H9 (cell line): ENCODE measurements at regions not wholly inside any gene's neighbourhood (a gene's known extent, or its start where the extent isn't known, plus 50 kb on each side); places are given as distances from the start of the nearest gene placed in this dataset.

ENCODE experiments used
- DNase-seq: peaks from one replicate; pipeline ENCODE4 v3.0.0-alpha.2; 2017
- H2AFZ ChIP-seq: one replicate; pipeline ENCODE4 v1.6.1; 2013; ENCODE audit warnings: mild to moderate bottlenecking, low read length, control low read depth, moderate library complexity
- H2AK5ac ChIP-seq: 2 replicates; pipeline ENCODE4 v1.6.1; 2013; ENCODE audit warnings: low read length, control low read depth, mixed read lengths; ENCODE audit not compliant: insufficient read length
- H2BK120ac ChIP-seq: one replicate; pipeline ENCODE4 v1.6.1; 2013; ENCODE audit warnings: low read depth, mild to moderate bottlenecking, low read length, control low read depth, inconsistent platforms; ENCODE audit not compliant: poor library complexity, severe bottlenecking
- H2BK12ac ChIP-seq: 2 replicates; pipeline ENCODE4 v1.6.1; 2013; ENCODE audit warnings: low read length, control low read depth, mixed read lengths, low read depth; ENCODE audit not compliant: insufficient read length
- H2BK15ac ChIP-seq: 2 replicates; pipeline ENCODE4 v1.6.1; 2013; ENCODE audit warnings: low read depth, low read length, control low read depth
- H2BK20ac ChIP-seq: one replicate; pipeline ENCODE4 v1.6.1; 2013; ENCODE audit warnings: low read depth, mild to moderate bottlenecking, low read length, control low read depth, inconsistent platforms; ENCODE audit not compliant: poor library complexity, severe bottlenecking
- H2BK5ac ChIP-seq: 2 replicates; pipeline ENCODE4 v1.6.1; 2013; ENCODE audit warnings: low read length, control low read depth, mixed read lengths; ENCODE audit not compliant: insufficient read length
- H3K14ac ChIP-seq: 2 replicates; pipeline ENCODE4 v1.6.1; 2013; ENCODE audit warnings: low read length, control low read depth; ENCODE audit not compliant: insufficient read depth
- H3K18ac ChIP-seq: 2 replicates; pipeline ENCODE4 v1.6.1; 2013; ENCODE audit warnings: low read depth, mild to moderate bottlenecking, mixed read lengths, low read length, control low read depth; ENCODE audit not compliant: insufficient read length
- H3K23ac ChIP-seq: 2 replicates; pipeline ENCODE4 v1.6.1; 2013; ENCODE audit warnings: low read length, control low read depth, mixed read lengths, low read depth; ENCODE audit not compliant: insufficient read length
- H3K23me2 ChIP-seq: 2 replicates; pipeline ENCODE4 v1.6.1; 2013; ENCODE audit warnings: low read depth, mild to moderate bottlenecking, mixed read lengths, low read length, control low read depth; ENCODE audit not compliant: insufficient read length, poor library complexity, severe bottlenecking
- H3K27ac ChIP-seq: 2 replicates; pipeline ENCODE4 v1.5.1; 2013; ENCODE audit warnings: low read length, control low read depth, mixed read lengths, low read depth; ENCODE audit not compliant: insufficient read length
- H3K27me3 ChIP-seq: 2 replicates; pipeline ENCODE4 v1.6.1; 2013; ENCODE audit warnings: low read length, control low read depth, inconsistent platforms; ENCODE audit not compliant: insufficient read depth
- H3K4ac ChIP-seq: 2 replicates; pipeline ENCODE4 v1.6.1; 2013; ENCODE audit warnings: low read depth, mild to moderate bottlenecking, control low read depth, inconsistent platforms, low read length, moderate library complexity
- H3K4me1 ChIP-seq: 2 replicates; pipeline ENCODE4 v1.6.1; 2013; ENCODE audit warnings: low read length, control low read depth, inconsistent platforms; ENCODE audit not compliant: insufficient read depth
- H3K4me2 ChIP-seq: 2 replicates; pipeline ENCODE4 v1.6.1; 2013; ENCODE audit warnings: low read length, control low read depth, mixed read lengths; ENCODE audit not compliant: insufficient read length, insufficient read depth
- H3K56ac ChIP-seq: 2 replicates; pipeline ENCODE4 v1.6.1; 2013; ENCODE audit warnings: low read depth, mild to moderate bottlenecking, mixed read lengths, low read length, control low read depth; ENCODE audit not compliant: insufficient read length
- H3K79me1 ChIP-seq: 2 replicates; pipeline ENCODE4 v1.6.1; 2013; ENCODE audit warnings: low read depth, mild to moderate bottlenecking, moderate library complexity, low read length, control low read depth, inconsistent platforms; ENCODE audit not compliant: insufficient read depth, poor library complexity, severe bottlenecking
- H3K79me2 ChIP-seq: 2 replicates; pipeline ENCODE4 v1.6.1; 2013; ENCODE audit warnings: low read length, control low read depth, inconsistent platforms; ENCODE audit not compliant: insufficient read depth
- H3K9ac ChIP-seq: 2 replicates; pipeline ENCODE4 v1.6.1; 2013; ENCODE audit warnings: low read length, control low read depth, mixed read lengths; ENCODE audit not compliant: insufficient read length; ENCODE audit errors: extremely low read depth
- H3K9me3 ChIP-seq: one replicate; pipeline ENCODE4 v1.6.1; 2013; ENCODE audit warnings: low read depth, low read length, inconsistent platforms; ENCODE audit not compliant: control insufficient read depth
- H3T11ph ChIP-seq: one replicate; pipeline ENCODE4 v1.6.1; 2013; ENCODE audit warnings: mild to moderate bottlenecking, low read length, control low read depth, inconsistent platforms
- H4K20me1 ChIP-seq: one replicate; pipeline ENCODE4 v1.6.1; 2013; ENCODE audit not compliant: control insufficient read depth, insufficient read length, insufficient read depth
- H4K5ac ChIP-seq: 2 replicates; pipeline ENCODE4 v1.6.1; 2013; ENCODE audit warnings: low read depth, mild to moderate bottlenecking, mixed read lengths, low read length, control low read depth; ENCODE audit not compliant: insufficient read length
- H4K8ac ChIP-seq: replicated peaks from 2 replicates; pipeline ENCODE4 v1.6.1; 2013; ENCODE audit warnings: low read length, control low read depth, mixed read lengths, low read depth; ENCODE audit not compliant: insufficient read length
- H4K91ac ChIP-seq: 2 replicates; pipeline ENCODE4 v1.6.1; 2013; ENCODE audit warnings: low read depth, mild to moderate bottlenecking, moderate library complexity, mixed read lengths, low read length, control low read depth; ENCODE audit not compliant: insufficient read length
- H3K27ac Mint-ChIP-seq, 3 experiments: 2 replicates in 2 of 3; 3 replicates in 1 of 3; pipeline ENCODE4 v1.8.0; 2020 to 2021; ENCODE audit warnings: mixed read lengths in 3 of 3, mild to moderate bottlenecking in 1 of 3, moderate library complexity in 1 of 3
- H3K27me3 Mint-ChIP-seq: 2 replicates; pipeline ENCODE4 v1.8.0; 2021; ENCODE audit warnings: low read depth, mild to moderate bottlenecking, moderate library complexity, mixed read lengths
- H3K36me3 Mint-ChIP-seq, 3 experiments: 2 replicates in 2 of 3; 3 replicates in 1 of 3; pipeline ENCODE4 v1.8.0; 2020 to 2021; ENCODE audit warnings: low read depth in 3 of 3, mixed read lengths in 3 of 3; ENCODE audit not compliant: insufficient read depth in 1 of 3
- H3K4me1 Mint-ChIP-seq, 2 experiments: 2 replicates each; pipeline ENCODE4 v1.8.0; 2020; ENCODE audit warnings: mixed read lengths in 2 of 2
- H3K4me3 Mint-ChIP-seq, 2 experiments: 2 replicates in 1 of 2; 3 replicates in 1 of 2; pipeline ENCODE4 v1.8.0; 2020 to 2021; ENCODE audit warnings: mild to moderate bottlenecking in 2 of 2, mixed read lengths in 2 of 2, moderate library complexity in 1 of 2
- H3K9me3 Mint-ChIP-seq, 2 experiments: 2 replicates in 1 of 2; 3 replicates in 1 of 2; pipeline ENCODE4 v1.8.0; 2020; ENCODE audit warnings: mild to moderate bottlenecking in 2 of 2, mixed read lengths in 2 of 2, moderate library complexity in 1 of 2
- WGBS: extraction: QIAGEN DNeasy Blood & Tissue Kit; methylation state at CpG from one replicate; pipeline ENCODE4 v1.1.7; 2013; ENCODE audit warnings: missing lambda C conversion rate, low lambda C conversion rate, mixed read lengths; ENCODE audit not compliant: insufficient read length; ENCODE audit errors: extremely low coverage; 5-methylcytosine and 5-hydroxymethylcytosine counted together
- TF ChIP-seq, protein P1 (sequence below): fragments of 200-600 bp; sonication (generic); conservative IDR thresholded peaks from 3 replicates; pipeline ENCODE4 v1.8.0; 2021; ENCODE audit warnings: antibody characterized with exemption, mild to moderate bottlenecking

DNA sequence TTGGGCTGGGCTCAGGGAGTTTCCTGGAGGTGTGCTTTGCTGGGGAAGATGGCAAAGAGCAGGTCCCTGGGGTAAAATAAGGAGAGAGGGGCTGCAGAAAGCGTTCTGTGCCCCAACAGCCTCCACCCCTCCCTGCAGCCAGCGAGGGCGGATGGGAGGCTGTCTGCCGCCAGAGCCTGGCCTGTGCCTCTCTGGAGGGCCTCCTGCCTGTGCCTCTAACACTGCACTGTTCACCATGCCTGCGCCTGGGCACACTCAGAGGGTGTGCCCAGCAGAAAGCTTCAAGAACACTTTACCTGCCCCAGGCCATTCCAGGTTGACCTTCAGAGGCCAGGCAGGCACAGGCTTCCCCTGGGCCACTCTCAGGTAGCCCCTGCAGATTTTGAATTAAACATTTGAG lies 77.7 kb upstream of the KLF13 start:
- no peaks in the 10 kb centered on the region for H3K79me1 ChIP-seq
- H3K4me1 ChIP-seq: no peaks in the 10 kb centered on the region
- WGBS: no CpG with 5 or more reads among the region's 5 CpGs
- no peak overlapping the region for H4K5ac ChIP-seq
- H4K91ac ChIP-seq: no peak overlapping the region
- Mint-ChIP-seq H3K27ac (no peak overlapping the region), H3K4me3 (no peak overlapping the region), H3K4me1 (0 out of 4 replicates have a peak, but pooled peaks cover 0 to 2% of the 10 kb centered on the region in 2 experiments), H3K9me3 (no peaks in the 10 kb centered on the region; a peak in 1 of 5 replicates), H3K36me3 (no peaks in the 10 kb centered on the region; a peak in 1 of 7 replicates), H3K27me3 (peaks cover 19% of the 10 kb centered on the region)
- H4K20me1 ChIP-seq: no peaks in the 10 kb centered on the region
- peaks cover 2% of the 10 kb centered on the region for H3K23me2 ChIP-seq
- H2BK15ac ChIP-seq: no peak overlapping the region
- no peak overlapping the region for H3K18ac ChIP-seq
- H3K27me3 ChIP-seq: no peaks in the 10 kb centered on the region
- no peak overlapping the region for H3K4ac ChIP-seq
- H3K9ac ChIP-seq: no peak overlapping the region
- no peaks in the 10 kb centered on the region for H3K9me3 ChIP-seq
- H3K23ac ChIP-seq: no peak overlapping the region
- H3K4me2 ChIP-seq: no peak overlapping the region
- TF ChIP-seq, protein P1, sequence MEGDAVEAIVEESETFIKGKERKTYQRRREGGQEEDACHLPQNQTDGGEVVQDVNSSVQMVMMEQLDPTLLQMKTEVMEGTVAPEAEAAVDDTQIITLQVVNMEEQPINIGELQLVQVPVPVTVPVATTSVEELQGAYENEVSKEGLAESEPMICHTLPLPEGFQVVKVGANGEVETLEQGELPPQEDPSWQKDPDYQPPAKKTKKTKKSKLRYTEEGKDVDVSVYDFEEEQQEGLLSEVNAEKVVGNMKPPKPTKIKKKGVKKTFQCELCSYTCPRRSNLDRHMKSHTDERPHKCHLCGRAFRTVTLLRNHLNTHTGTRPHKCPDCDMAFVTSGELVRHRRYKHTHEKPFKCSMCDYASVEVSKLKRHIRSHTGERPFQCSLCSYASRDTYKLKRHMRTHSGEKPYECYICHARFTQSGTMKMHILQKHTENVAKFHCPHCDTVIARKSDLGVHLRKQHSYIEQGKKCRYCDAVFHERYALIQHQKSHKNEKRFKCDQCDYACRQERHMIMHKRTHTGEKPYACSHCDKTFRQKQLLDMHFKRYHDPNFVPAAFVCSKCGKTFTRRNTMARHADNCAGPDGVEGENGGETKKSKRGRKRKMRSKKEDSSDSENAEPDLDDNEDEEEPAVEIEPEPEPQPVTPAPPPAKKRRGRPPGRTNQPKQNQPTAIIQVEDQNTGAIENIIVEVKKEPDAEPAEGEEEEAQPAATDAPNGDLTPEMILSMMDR: no peak
- no peak overlapping the region for H2AK5ac ChIP-seq
- no peak overlapping the region for H2BK20ac ChIP-seq
- no peak overlapping the region for H3T11ph ChIP-seq
- H3K14ac ChIP-seq: no peak overlapping the region; the same call in 1 of the 2 replicates
- no peak overlapping the region for H2BK120ac ChIP-seq
- no peak overlapping the region for H3K56ac ChIP-seq
- no peak overlapping the region for H2AFZ ChIP-seq
- no peak overlapping the region for H2BK12ac ChIP-seq
- no peak overlapping the region for H2BK5ac ChIP-seq
- no peak overlapping the region for H4K8ac ChIP-seq
- no peak overlapping the region for H3K27ac ChIP-seq
- DNase-seq: no peak
- no peaks in the 10 kb centered on the region for H3K79me2 ChIP-seq
